HG02840 (cell line): ENCODE measurements at regions not wholly inside any gene's neighbourhood (a gene's known extent, or its start where the extent isn't known, plus 50 kb on each side); places are given as distances from the start of the nearest gene placed in this dataset.

ENCODE experiments used
- ATAC-seq: cut with Tn5 transposase; IDR thresholded peaks from one replicate; pipeline ENCODE4 v1.9.1; 2021; ENCODE audit warnings: mild to moderate bottlenecking, moderate library complexity, moderate number of reproducible peaks; ENCODE audit not compliant: unreplicated experiment, low FRiP score

DNA sequence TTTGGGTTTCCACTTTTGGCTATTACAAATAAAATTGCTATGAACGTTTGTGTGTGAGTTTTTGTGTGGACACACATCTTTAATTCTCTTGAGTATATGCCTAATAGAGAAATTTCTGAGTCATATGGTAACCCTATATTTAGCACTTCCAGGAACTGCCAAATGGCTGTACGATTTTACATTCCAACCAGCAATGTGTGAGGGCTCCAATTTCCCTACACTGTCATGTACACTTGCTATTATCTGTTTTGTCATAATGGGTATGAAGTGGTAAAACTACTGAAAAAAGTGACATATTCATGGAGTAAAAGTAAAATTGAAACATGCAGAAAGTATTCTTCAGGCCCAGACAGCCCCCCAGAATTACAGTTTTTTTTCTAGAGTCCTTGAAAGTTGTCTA is 59.6 kb upstream of the ESR1 start:
- no peak for ATAC-seq

DNA sequence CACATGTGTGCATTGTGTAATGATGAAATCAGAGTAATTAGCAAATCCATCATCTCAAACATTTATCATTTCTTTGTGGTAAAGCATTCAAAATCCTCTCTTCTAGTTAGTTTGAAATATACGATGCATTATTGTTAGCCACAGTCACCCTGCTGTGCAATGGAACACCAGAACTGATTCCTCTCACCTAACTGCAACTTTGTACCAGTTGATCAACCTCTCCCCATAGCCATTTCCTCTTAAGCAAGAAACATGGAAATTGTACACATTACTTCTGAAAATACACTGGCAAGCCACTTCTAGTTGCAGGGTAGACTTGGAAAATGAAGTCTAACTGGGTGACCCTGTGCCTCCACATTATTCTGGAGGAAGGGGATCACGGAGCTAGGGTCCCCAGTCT is 58.1 kb upstream of the ESR1 start:
- no peak for ATAC-seq

DNA sequence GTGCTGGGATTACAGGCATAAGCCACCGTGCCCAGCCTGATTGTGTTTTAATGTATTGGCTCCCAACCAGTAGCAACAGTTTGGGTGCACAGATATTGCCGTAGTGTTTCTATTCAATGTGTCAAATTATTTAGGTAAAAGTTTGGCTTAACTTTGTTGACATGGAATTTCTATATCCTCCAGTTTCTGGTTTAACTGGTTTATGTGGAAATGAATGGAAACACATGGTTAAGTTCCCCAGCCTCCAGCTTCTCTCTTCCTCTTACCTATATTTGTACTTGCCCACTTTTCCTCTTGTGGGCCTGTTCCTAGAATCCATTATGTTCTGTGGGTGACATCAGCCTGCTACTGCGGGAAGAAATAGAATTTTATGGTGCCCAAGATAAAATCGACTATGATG is 53.9 kb upstream of the ESR1 start:
- no peak for ATAC-seq

- ATAC-seq, result peak; percentile 96
Observed at GRCh38 chr6:151757506-151757955, 50.0 kb upstream of the ESR1 start.
